HUES6 (cell line): ENCODE measurements at regions not wholly inside any gene's neighbourhood (a gene's known extent, or its start where the extent isn't known, plus 50 kb on each side); places are given as distances from the start of the nearest gene placed in this dataset.
"Not testable (repeated sequence)": the region's sequence is repeated elsewhere in the genome, so short reads cannot be mapped to it uniquely, and the experiment has no call there.

Experiments
- H3K27ac ChIP-seq: 2 replicates; pipeline ENCODE4 v1.7.0; 2013; ENCODE audit warnings: low read depth, mild to moderate bottlenecking, low read length, inconsistent platforms
- H3K27me3 ChIP-seq: 2 replicates; pipeline ENCODE4 v1.6.1; 2013; ENCODE audit warnings: low read length; ENCODE audit not compliant: control insufficient read depth, insufficient read depth
- H3K36me3 ChIP-seq: 2 replicates; pipeline ENCODE4 v1.6.1; 2013; ENCODE audit warnings: low read length; ENCODE audit not compliant: control insufficient read depth, insufficient read depth
- H3K4me1 ChIP-seq: 2 replicates; pipeline ENCODE4 v1.6.1; 2013; ENCODE audit warnings: low read length; ENCODE audit not compliant: control insufficient read depth, insufficient read depth
- H3K4me3 ChIP-seq: 2 replicates; pipeline ENCODE4 v1.5.1; 2013; ENCODE audit warnings: low read depth, low read length
- H3K9ac ChIP-seq: one replicate; pipeline ENCODE4 v1.6.1; 2013; ENCODE audit warnings: mild to moderate bottlenecking, low read length
- H3K9me3 ChIP-seq: 2 replicates; pipeline ENCODE4 v1.6.1; 2013; ENCODE audit warnings: low read depth, low read length; ENCODE audit not compliant: control insufficient read depth, insufficient read depth

GRCh38 chr2:18980786-18981430 is 377.5 kb downstream of the OSR1 start:
- Histone ChIP-seq H3K9me3 (no peaks in the 10 kb centered on the region), H3K27ac (no peak overlapping the region), H3K4me1 (no peaks in the 10 kb centered on the region), H3K36me3 (no peaks in the 10 kb centered on the region), H3K4me3 (no peak overlapping the region), H3K9ac (no peak overlapping the region), H3K27me3 (no peaks in the 10 kb centered on the region)

GRCh38 chr2:18980104-18980785 is 378.2 kb downstream of the OSR1 start:
- no peak overlapping the region for H3K9ac ChIP-seq
- no peak overlapping the region for H3K4me3 ChIP-seq
- no peaks in the 10 kb centered on the region for H3K4me1 ChIP-seq
- H3K9me3 ChIP-seq: no peaks in the 10 kb centered on the region
- no peaks in the 10 kb centered on the region for H3K27me3 ChIP-seq
- H3K36me3 ChIP-seq: no peaks in the 10 kb centered on the region
- no peak overlapping the region for H3K27ac ChIP-seq

GRCh38 chr2:18977409-18977808 is 381.0 kb downstream of the OSR1 start:
- Histone ChIP-seq H3K9me3 (no peaks in the 10 kb centered on the region), H3K4me3 (no peak overlapping the region), H3K9ac (no peak overlapping the region), H3K36me3 (no peaks in the 10 kb centered on the region), H3K27ac (no peak overlapping the region), H3K4me1 (no peaks in the 10 kb centered on the region), H3K27me3 (no peaks in the 10 kb centered on the region)

- Histone ChIP-seq H3K36me3 (no peaks in the 10 kb centered on the region), H3K4me3 (no peak overlapping the region), H3K9me3 (no peaks in the 10 kb centered on the region), H3K27ac (no peak overlapping the region), H3K4me1 (no peaks in the 10 kb centered on the region), H3K9ac (no peak overlapping the region), H3K27me3 (no peaks in the 10 kb centered on the region)
Measured at GRCh38 chr2:18976168-18976961, 382.1 kb downstream of the OSR1 start.

- Histone ChIP-seq H3K4me3 (no peak overlapping the region), H3K9me3 (no peaks in the 10 kb centered on the region), H3K27me3 (no peaks in the 10 kb centered on the region), H3K4me1 (no peaks in the 10 kb centered on the region), H3K27ac (no peak overlapping the region), H3K9ac (no peak overlapping the region), H3K36me3 (no peaks in the 10 kb centered on the region)
Measured at GRCh38 chr2:18975506-18976167, 382.8 kb downstream of the OSR1 start.

GRCh38 chr2:18971628-18972027 is 382.3 kb upstream of the NT5C1B start:
- H3K36me3 ChIP-seq: no peaks in the 10 kb centered on the region
- H3K27ac ChIP-seq: no peak overlapping the region
- H3K4me1 ChIP-seq: no peaks in the 10 kb centered on the region
- no peak overlapping the region for H3K4me3 ChIP-seq
- H3K9me3 ChIP-seq: no peaks in the 10 kb centered on the region
- H3K9ac ChIP-seq: no peak overlapping the region
- H3K27me3 ChIP-seq: no peaks in the 10 kb centered on the region

- H3K4me1 ChIP-seq: no peaks in the 10 kb centered on the region
- H3K9ac ChIP-seq: no peak overlapping the region
- H3K27ac ChIP-seq: no peak overlapping the region
- H3K9me3 ChIP-seq: no peaks in the 10 kb centered on the region
- H3K4me3 ChIP-seq: no peak overlapping the region
- H3K36me3 ChIP-seq: no peaks in the 10 kb centered on the region
- H3K27me3 ChIP-seq: no peaks in the 10 kb centered on the region
Measured at GRCh38 chr2:18971069-18971378, 381.7 kb upstream of the NT5C1B start.

GRCh38 chr2:18966131-18966530 is 376.8 kb upstream of the NT5C1B start:
- H3K27me3 ChIP-seq: no peaks in the 10 kb centered on the region
- H3K9me3 ChIP-seq: no peaks in the 10 kb centered on the region
- H3K4me1 ChIP-seq: no peaks in the 10 kb centered on the region
- H3K4me3 ChIP-seq: no peak overlapping the region
- no peak overlapping the region for H3K27ac ChIP-seq
- no peaks in the 10 kb centered on the region for H3K36me3 ChIP-seq
- no peak overlapping the region for H3K9ac ChIP-seq

- H3K9me3 ChIP-seq, H3K4me1 ChIP-seq, H3K9ac ChIP-seq, H3K27me3 ChIP-seq, H3K4me3 ChIP-seq, H3K36me3 ChIP-seq, H3K27ac ChIP-seq: not testable (repeated sequence)
Measured at GRCh38 chr2:18963739-18964256, 374.4 kb upstream of the NT5C1B start.

- no peaks in the 10 kb centered on the region for H3K27me3 ChIP-seq
- no peaks in the 10 kb centered on the region for H3K36me3 ChIP-seq
- no peak overlapping the region for H3K4me3 ChIP-seq
- H3K27ac ChIP-seq: no peak overlapping the region
- H3K9me3 ChIP-seq: no peaks in the 10 kb centered on the region
- no peak overlapping the region for H3K9ac ChIP-seq
- no peaks in the 10 kb centered on the region for H3K4me1 ChIP-seq
Measured at GRCh38 chr2:18961991-18962421, 372.6 kb upstream of the NT5C1B start.
